Caco-2 (cell line): ENCODE measurements at regions not wholly inside any gene's neighbourhood (a gene's known extent, or its start where the extent isn't known, plus 50 kb on each side); places are given as distances from the start of the nearest gene placed in this dataset.

Experiments used
- BruUV-seq: library from RNA; stranded (reverse); fragments of 400-500 nt; replicated peaks from 2 replicates; lab custom pipeline; 2021; lab: Mats Ljungman, UMichigan
- CTCF ChIA-PET: fragments of 300-600 bp; sonication (Branson Sonifier 250); formaldehyde crosslinking; loops from one replicate; lab custom pipeline; 2022; ENCODE audit warnings: antibody characterized with exemption; lab: Charles Lee
- POLR2A ChIA-PET: fragments of 300-600 bp; sonication (Branson Sonifier 250); formaldehyde crosslinking; loops from one replicate; lab custom pipeline; 2022; ENCODE audit warnings: antibody characterized with exemption; lab: Charles Lee
- DNase-seq, 2 experiments: peaks; one replicate each; pipeline versions ENCODE4 v3.0.0 to v3.0.0-alpha.2; 2020 to 2022
- H3K27me3 ChIP-seq: replicated peaks from 2 replicates; pipeline ENCODE4 v1.6.0; 2011; ENCODE audit warnings: low read length; ENCODE audit not compliant: control insufficient read depth, insufficient read depth
- H3K36me3 ChIP-seq: 2 replicates; pipeline ENCODE4 v1.5.1; 2011; ENCODE audit warnings: low read length; ENCODE audit not compliant: control insufficient read depth, insufficient read depth
- H3K4me1 ChIP-seq: fragments of 250-450 bp; sonication (Bioruptor Pico); 2 replicates; pipeline ENCODE4 v1.5.1; 2020; ENCODE audit warnings: mild to moderate bottlenecking
- H3K4me3 ChIP-seq: 2 replicates; pipeline ENCODE4 v1.5.1; 2011; ENCODE audit warnings: low read depth, mild to moderate bottlenecking, control low read depth, low read length
- H3K9me3 ChIP-seq: fragments of 250-450 bp; sonication (Bioruptor Pico); 2 replicates; pipeline ENCODE4 v1.5.1; 2020; ENCODE audit warnings: mild to moderate bottlenecking, moderate library complexity
- H3K27ac Mint-ChIP-seq: one replicate; pipeline ENCODE4 v1.8.0; 2022; ENCODE audit warnings: mixed read lengths; ENCODE audit not compliant: unreplicated experiment
- H3K27me3 Mint-ChIP-seq: one replicate; pipeline ENCODE4 v1.8.0; 2022; ENCODE audit warnings: mixed read lengths; ENCODE audit not compliant: insufficient read depth, unreplicated experiment
- H3K36me3 Mint-ChIP-seq: one replicate; pipeline ENCODE4 v1.8.0; 2022; ENCODE audit warnings: mild to moderate bottlenecking, mixed read lengths; ENCODE audit not compliant: insufficient read depth, unreplicated experiment
- H3K4me1 Mint-ChIP-seq: one replicate; pipeline ENCODE4 v1.8.0; 2022; ENCODE audit warnings: low read depth, mixed read lengths; ENCODE audit not compliant: unreplicated experiment
- H3K4me3 Mint-ChIP-seq: one replicate; pipeline ENCODE4 v1.8.0; 2022; ENCODE audit warnings: mild to moderate bottlenecking, moderate library complexity, mixed read lengths; ENCODE audit not compliant: unreplicated experiment
- H3K9me3 Mint-ChIP-seq: one replicate; pipeline ENCODE4 v1.8.0; 2022; ENCODE audit warnings: mixed read lengths; ENCODE audit not compliant: unreplicated experiment
- intact Hi-C: fragments of 100-400 bp; cut with micrococcal nuclease; formaldehyde crosslinking; loops from one replicate; pipeline ENCODE4 v1.10.0; 2022; ENCODE audit not compliant: unreplicated experiment
- TF ChIP-seq, protein P1 (sequence below), 2 experiments: fragments of 200-600 bp in 1 of 2; IDR thresholded peaks; 1 replicate in 1 of 2; 2 replicates in 1 of 2; pipeline versions ENCODE4 v1.5.1 to v1.8.0; 2011 to 2022; ENCODE audit warnings: antibody characterized with exemption in 1 of 2, control low read depth in 1 of 2, inconsistent platforms in 1 of 2, low read depth in 1 of 2, low read length in 1 of 2, mild to moderate bottlenecking in 1 of 2, moderate library complexity in 1 of 2; ENCODE audit not compliant: insufficient read depth in 1 of 2, severe bottlenecking in 1 of 2, unreplicated experiment in 1 of 2

DNA sequence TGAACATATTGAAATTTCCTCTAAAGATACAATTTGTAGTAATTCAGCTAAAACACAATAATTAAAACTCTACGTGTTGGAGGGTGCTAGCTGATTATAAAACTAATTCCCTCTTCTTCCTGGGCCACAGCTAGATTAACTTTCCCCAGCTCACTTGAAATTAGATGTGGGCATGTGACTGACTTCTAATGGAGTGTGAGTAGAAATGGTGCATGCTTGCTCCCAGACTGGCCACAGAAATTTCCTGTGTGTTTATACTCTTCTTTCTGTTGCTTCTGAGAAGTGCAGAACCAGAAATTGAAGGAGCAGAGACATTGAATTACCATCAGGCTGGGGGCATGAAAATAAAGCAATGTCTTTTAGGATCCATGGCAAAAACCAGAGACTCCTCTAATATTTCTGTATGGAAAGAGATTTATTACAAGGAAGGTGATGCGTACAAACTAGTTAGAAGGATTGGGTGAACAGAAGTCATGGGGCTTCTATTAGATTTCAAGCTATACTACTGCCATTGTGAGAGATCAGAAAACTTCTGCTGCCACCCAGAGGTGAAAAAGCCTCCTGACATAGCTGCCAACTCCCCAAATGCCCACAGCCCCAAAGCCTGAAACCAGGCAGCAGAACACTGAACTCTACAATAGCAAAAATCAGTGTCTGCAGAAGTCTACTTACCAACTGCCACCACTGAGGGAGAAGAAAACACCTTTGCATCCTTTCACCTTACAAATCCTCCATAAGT lies 379.2 kb upstream of the MIR17HG start:
- Mint-ChIP-seq H3K27ac (no peak overlapping the region), H3K36me3 (no peaks in the 10 kb centered on the region), H3K27me3 (peaks cover 16% of the 10 kb centered on the region), H3K9me3 (no peaks in the 10 kb centered on the region), H3K4me1 (no peaks in the 10 kb centered on the region), H3K4me3 (no peak overlapping the region)
- intact Hi-C loops = loop anchor here (1.0 kb wide), 2 partner anchors 49 to 96 kb away; no protein-coding TSS in a partner anchor
- no peaks in the 10 kb centered on the region for H3K36me3 ChIP-seq
- H3K27me3 ChIP-seq = no peaks in the 10 kb centered on the region
- no peaks in the 10 kb centered on the region for H3K9me3 ChIP-seq
- peak in 1 of 2 experiments; percentile 51 for DNase-seq
- ChIA-PET CTCF (interaction anchor here (1.1 to 1.5 kb wide), 2 partner anchors 81 to 101 kb away, joined by 3 to 9 read pairs; no protein-coding TSS in a partner anchor), POLR2A (no interaction called here)
- BruUV-seq = no TSS peak
- no peaks in the 10 kb centered on the region for H3K4me1 ChIP-seq
- H3K4me3 ChIP-seq = no peak overlapping the region
- TF ChIP-seq, protein P1, sequence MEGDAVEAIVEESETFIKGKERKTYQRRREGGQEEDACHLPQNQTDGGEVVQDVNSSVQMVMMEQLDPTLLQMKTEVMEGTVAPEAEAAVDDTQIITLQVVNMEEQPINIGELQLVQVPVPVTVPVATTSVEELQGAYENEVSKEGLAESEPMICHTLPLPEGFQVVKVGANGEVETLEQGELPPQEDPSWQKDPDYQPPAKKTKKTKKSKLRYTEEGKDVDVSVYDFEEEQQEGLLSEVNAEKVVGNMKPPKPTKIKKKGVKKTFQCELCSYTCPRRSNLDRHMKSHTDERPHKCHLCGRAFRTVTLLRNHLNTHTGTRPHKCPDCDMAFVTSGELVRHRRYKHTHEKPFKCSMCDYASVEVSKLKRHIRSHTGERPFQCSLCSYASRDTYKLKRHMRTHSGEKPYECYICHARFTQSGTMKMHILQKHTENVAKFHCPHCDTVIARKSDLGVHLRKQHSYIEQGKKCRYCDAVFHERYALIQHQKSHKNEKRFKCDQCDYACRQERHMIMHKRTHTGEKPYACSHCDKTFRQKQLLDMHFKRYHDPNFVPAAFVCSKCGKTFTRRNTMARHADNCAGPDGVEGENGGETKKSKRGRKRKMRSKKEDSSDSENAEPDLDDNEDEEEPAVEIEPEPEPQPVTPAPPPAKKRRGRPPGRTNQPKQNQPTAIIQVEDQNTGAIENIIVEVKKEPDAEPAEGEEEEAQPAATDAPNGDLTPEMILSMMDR (IDR thresholded peaks at IDR 0.05; ENCODE audit: insufficient read depth in 1 of 2, low read depth in 1 of 2, low read length in 1 of 2, severe bottlenecking in 1 of 2, unreplicated experiment in 1 of 2) = peak; percentile 44 to 69

- Mint-ChIP-seq H3K9me3 (no peaks in the 10 kb centered on the region), H3K27me3 (peaks cover 17% of the 10 kb centered on the region), H3K36me3 (no peaks in the 10 kb centered on the region), H3K4me3 (no peak overlapping the region), H3K27ac (no peak overlapping the region), H3K4me1 (no peaks in the 10 kb centered on the region)
- Histone ChIP-seq H3K36me3 (no peaks in the 10 kb centered on the region), H3K9me3 (no peaks in the 10 kb centered on the region), H3K4me3 (no peak overlapping the region), H3K4me1 (no peaks in the 10 kb centered on the region), H3K27me3 (peaks cover 1% of the 10 kb centered on the region; the same call in 1 of the 2 replicates)
- BruUV-seq = no TSS peak
- TF ChIP-seq, protein P1 (IDR thresholded peaks at IDR 0.05; ENCODE audit: insufficient read depth in 1 of 2, low read depth in 1 of 2, low read length in 1 of 2, severe bottlenecking in 1 of 2, unreplicated experiment in 1 of 2) = no peak
- CTCF ChIA-PET = no interaction called here
- intact Hi-C loops = no loop called here
- POLR2A ChIA-PET = no interaction called here
- DNase-seq = no peak
These were observed 373.1 kb upstream of the MIR17HG start for GRCh38 chr13:90974249-90974975.

GRCh38 chr13:90979059-90979458 lies 368.4 kb upstream of the MIR17HG start:
- no peaks in the 10 kb centered on the region for H3K4me1 ChIP-seq
- no peaks in the 10 kb centered on the region for H3K9me3 ChIP-seq
- H3K4me1 Mint-ChIP-seq = no peaks in the 10 kb centered on the region
- ChIA-PET CTCF (no interaction called here), POLR2A (no interaction called here)
- H3K27me3 ChIP-seq = peaks cover 1% of the 10 kb centered on the region; the same call in 1 of the 2 replicates
- H3K36me3 ChIP-seq = no peaks in the 10 kb centered on the region
- no peak for DNase-seq
- intact Hi-C loops = loop anchor here (5.0 kb wide), 1 partner anchor 208 kb away; no protein-coding TSS in a partner anchor
- BruUV-seq = no TSS peak
- peaks cover 16% of the 10 kb centered on the region for H3K27me3 Mint-ChIP-seq
- H3K9me3 Mint-ChIP-seq = no peaks in the 10 kb centered on the region
- no peak overlapping the region for H3K4me3 ChIP-seq
- H3K4me3 Mint-ChIP-seq = no peak overlapping the region
- no peaks in the 10 kb centered on the region for H3K36me3 Mint-ChIP-seq
- no peak overlapping the region for H3K27ac Mint-ChIP-seq
- TF ChIP-seq, protein P1 (IDR thresholded peaks at IDR 0.05; ENCODE audit: insufficient read depth in 1 of 2, low read depth in 1 of 2, low read length in 1 of 2, severe bottlenecking in 1 of 2, unreplicated experiment in 1 of 2) = no peak
